SHP77 (cell line): ENCODE measurements at regions not wholly inside any gene's neighbourhood (a gene's known extent, or its start where the extent isn't known, plus 50 kb on each side); places are given as distances from the start of the nearest gene placed in this dataset.

Experiments
- DNase-seq, 2 experiments: peaks; one replicate each; lab custom pipeline; 2025; lab: John Stamatoyannopoulos, UW

GRCh38 chr10:120372917-120373316 lies 84.1 kb upstream of the PLPP4 start:
- DNase-seq, result no peak

DNA sequence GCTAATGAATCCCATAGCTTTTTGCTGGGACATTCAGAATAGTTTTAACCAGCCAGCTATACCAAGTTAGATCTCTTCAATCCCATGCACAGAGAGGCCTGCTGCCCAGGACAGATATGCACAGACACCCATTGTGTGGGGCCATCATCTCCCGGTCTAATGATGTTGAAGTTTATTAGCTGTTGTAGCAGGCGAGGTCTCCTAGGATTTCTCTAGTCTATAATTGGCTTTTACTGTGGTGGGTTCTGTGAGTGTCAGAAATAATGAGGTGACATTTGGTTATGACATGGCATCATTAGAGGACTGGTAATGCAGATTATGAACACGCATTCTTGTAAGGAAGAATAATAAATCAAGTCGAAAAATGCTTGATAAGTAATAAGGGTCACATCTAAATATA lies 81.4 kb upstream of the PLPP4 start:
- no peak for DNase-seq

DNA sequence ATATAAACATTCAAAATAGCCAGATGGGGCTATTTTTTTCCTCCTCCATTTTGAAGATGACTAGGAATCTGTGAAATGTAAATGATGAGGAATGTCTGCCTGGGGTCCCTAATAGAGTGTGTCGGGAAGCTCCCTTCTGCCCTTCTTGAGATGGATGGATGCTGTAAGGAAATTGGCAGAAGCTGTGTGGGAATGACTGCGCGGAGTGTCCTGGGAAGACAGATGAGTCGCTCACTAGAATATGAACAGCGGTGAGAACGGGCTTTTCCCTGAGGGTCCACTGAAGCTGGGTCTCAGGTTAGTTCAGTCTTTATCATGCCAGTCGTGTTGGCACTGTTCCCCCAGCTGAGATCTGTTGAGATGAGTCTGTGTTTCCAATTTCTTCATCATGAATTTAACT lies 75.1 kb upstream of the PLPP4 start:
- no peak for DNase-seq

DNA sequence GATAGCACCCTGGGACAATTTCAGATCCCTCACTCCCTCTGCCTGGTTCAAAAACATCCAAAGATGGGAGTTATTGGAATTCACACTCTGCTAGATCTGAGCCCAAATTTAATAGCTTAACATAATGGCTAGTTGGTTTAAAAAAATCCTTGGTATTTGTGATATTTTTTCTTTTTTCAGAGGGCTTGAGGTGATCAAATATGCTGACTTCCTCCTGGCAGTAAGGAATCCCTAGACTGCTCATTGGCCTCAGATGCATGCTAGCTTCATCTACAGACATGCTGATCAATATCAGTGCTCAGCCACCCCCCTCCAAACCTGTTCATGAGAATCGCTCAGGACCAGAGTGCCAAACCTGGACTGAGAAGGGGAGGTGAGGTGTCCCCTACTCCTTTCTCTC lies 74.7 kb upstream of the PLPP4 start:
- DNase-seq, result no peak

GRCh38 chr10:120385992-120386391 lies 71.0 kb upstream of the PLPP4 start:
- no peak for DNase-seq

- no peak for DNase-seq
Measured at GRCh38 chr10:120386896-120387295, 70.1 kb upstream of the PLPP4 start.

- no peak for DNase-seq
Measured at GRCh38 chr10:120387326-120387725, 69.7 kb upstream of the PLPP4 start.

- DNase-seq, result no peak
Measured at GRCh38 chr10:120392245-120392644, 64.8 kb upstream of the PLPP4 start.

DNA sequence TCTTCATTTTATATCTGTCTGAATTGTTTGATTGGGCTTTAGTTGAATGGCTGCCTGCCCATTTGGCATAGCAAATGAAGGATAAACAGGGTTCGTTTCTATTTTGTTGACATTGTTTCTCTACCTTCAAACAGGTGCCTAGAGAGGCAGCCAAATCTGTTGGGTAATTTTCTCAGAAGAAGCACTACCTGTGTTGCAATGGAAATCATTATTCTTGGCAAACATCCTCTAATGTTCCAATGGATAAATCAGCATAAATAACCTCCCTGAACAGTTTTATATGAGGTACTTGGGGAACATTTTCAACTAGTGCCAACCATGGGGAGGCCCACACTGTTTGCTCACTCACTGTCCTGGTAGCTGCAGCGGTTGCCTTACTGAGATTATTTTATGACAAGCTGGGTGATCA lies 64.4 kb upstream of the PLPP4 start:
- DNase-seq, result no peak

DNA sequence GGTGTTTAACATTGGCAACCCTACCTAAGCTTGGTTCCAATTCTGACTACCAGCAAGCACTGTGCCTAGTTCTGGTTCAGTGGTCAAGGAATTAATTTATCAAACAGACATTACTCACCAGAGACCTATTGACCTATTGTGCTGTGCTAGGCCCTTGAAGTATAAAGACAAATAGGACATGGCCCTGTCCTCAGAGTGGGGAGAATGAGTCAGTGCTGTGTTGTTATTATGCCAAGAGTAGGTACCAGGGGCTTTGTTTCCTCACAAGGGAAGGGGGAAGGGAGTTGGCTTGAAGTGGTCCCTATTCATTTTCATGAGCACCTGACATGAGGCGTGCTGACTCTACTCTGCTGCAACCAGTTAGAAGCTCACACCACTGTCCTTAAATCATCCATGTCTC lies 62.6 kb upstream of the PLPP4 start:
- DNase-seq, result no peak

DNA sequence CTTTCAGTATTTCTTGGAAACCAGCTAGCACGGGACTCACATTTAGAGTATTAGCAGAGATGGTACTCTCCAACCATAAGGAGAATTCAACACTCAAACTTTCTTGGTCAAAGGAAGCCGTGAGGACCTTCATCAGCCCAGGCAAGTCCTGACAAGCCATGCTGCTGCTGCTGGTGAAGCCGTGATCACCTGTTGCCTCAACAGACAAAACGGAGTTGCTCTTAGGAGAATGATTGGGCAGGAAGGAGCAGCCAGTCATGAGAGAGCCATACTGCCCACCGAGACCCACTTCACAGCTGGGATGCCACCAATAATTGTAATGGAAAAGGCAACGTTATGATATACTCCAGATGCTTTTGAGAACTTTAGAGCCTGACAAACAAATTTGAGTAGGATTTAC lies 60.8 kb upstream of the PLPP4 start:
- no peak for DNase-seq

DNA sequence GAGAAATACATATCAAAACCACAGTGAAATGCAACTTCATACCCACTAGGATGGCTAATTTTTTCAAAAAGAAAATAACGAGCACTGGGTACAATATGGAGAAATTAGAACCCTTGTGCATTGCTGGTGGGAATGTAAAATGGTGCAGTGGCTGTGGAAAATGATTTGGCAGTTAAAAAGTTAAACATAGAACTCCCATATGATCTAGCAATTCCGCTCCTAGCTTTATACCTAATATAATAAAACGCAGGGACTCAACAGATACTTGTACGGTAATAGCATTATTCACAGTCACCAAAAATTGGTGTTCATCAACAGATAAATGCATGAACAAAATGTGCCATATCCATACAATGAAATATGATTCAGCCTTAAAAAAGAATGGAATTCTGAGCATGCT lies 58.8 kb upstream of the PLPP4 start:
- DNase-seq, result no peak

DNA sequence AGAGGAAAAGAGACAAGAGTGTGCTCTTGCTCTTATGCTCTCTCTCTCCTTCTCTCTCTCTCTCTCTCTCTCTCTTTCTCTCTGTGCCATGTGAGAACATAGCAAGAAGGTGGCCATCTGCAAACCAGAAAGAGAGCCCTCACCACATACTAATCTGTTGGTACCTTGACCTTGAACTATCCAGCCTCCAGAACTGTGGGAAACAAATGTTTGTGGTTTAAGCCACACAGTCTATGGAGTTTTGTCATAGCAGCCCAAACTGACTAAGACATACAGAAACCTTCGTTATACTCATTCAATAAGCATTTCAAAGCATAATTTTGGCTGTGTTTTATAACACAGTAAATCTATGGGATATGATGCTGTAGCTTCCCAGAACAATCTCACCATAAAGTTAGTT lies 56.4 kb upstream of the PLPP4 start:
- no peak for DNase-seq

DNA sequence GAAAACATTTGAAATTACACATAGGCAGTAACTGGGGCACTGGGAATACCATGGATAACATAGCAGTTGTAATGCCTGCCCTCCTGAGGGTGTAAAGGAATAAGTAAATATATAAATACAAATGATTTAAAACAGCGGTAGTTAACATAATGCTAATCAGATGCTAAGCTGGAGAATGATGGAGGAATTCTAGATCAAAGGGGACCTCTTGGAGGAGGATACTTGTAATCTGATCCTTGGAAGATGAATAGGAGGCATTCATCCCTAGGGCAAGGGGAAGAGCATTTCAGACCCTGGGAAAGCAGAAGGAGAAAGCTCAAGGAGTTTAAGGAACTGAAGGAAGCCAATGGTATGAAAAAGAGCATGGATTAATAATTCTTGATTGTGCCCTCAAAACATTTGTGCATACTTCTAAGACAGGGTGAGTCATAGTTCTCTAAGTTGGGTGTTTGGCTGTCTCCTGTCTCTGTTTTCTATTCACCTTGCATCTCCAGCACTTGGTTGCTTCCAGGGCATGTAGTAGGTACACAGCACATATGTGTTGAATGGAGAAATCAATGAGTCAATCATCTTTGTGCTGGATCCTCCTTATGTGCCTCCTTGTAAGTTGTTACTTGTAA lies 54.8 kb upstream of the PLPP4 start:
- DNase-seq, result no peak

DNA sequence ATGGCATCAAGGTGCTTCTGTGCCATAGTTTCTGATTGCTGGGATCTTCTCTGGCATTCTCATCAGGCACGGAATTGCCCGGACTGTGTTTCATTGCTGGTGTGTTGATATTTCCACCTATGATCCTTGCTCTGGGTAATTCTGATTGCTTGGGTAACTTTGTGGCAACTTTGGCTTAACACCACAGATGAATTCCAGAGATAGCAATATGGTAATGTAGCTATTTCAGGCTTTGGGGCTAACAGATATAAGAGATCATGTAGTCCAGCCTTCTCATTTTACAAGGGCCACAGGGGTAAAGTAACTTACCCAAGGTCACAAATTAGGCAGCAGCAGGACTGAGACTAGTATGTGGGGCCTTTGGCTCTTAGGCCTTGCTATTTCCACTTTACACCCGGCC lies 53.9 kb upstream of the PLPP4 start:
- DNase-seq, result no peak

DNA sequence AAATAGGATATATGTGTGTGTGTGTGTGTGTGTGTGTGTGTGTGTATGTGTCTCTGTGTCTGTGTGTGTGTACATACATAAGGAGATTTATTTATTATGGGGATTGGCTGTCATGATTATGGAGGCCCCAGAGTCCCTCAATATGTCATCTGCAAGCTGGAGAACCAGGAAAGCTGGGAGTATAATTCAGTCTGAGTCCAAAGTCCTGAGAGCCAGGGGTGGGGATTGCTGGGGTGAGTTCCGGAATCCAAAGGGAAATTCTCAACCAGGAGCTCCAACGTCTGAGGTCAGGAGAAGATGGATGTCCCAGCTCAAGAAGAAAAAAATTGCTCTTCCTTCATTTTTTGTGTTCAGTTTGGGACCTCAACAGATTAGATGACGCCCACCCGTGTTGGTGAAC lies 50.7 kb upstream of the PLPP4 start:
- no peak for DNase-seq
